SK-N-SH (cell line): ENCODE measurements at regions not wholly inside any gene's neighbourhood (a gene's known extent, or its start where the extent isn't known, plus 50 kb on each side); places are given as distances from the start of the nearest gene placed in this dataset.

Experiments
- CTCF ChIA-PET: fragments of 300-600, 350-600 bp; formaldehyde crosslinking; extraction: SDS; loops from one replicate; lab custom pipeline; 2021; lab: Yijun Ruan, JAX
- POLR2A ChIA-PET: fragments of 350-600 bp; sonication (Branson Sonifier 250); formaldehyde crosslinking; extraction: SDS; loops from one replicate; lab custom pipeline; 2020; ENCODE audit warnings: antibody characterized with exemption, inconsistent platforms; lab: Yijun Ruan, JAX
- DNase-seq: peaks from one replicate; pipeline ENCODE4 v3.0.0; 2012
- H2AFZ ChIP-seq: fragments of 200-600 bp; sonication (generic); 2 replicates; pipeline ENCODE4 v1.8.1; 2016; ENCODE audit warnings: antibody characterized with exemption, mild to moderate bottlenecking, low read depth
- H3F3A ChIP-seq: fragments of 200-600 bp; sonication (generic); replicated peaks from 2 replicates; pipeline ENCODE3; 2016; ENCODE audit warnings: antibody characterized with exemption, mild to moderate bottlenecking; ENCODE audit not compliant: insufficient read depth
- H3K27ac ChIP-seq, 2 experiments: fragments of 200-500 bp in 1 of 2; fragments of 200-600 bp in 1 of 2; sonication (Bioruptor generic) in 1 of 2; sonication (generic), shearing (Covaris generic) in 1 of 2; 2 replicates each; pipeline versions ENCODE4 v1.5.1 to v1.6.1; 2014 to 2016; ENCODE audit warnings: low read depth in 2 of 2, inconsistent platforms in 1 of 2, low read length in 1 of 2, mild to moderate bottlenecking in 1 of 2, mixed read lengths in 1 of 2
- H3K27me3 ChIP-seq: fragments of 200-600 bp; sonication (generic), shearing (Covaris generic); 2 replicates; pipeline ENCODE4 v1.6.1; 2016; ENCODE audit warnings: mixed run types; ENCODE audit not compliant: insufficient read depth
- H3K36me3 ChIP-seq, 2 experiments: fragments of 200-500 bp in 1 of 2; fragments of 200-600 bp in 1 of 2; sonication (Bioruptor generic) in 1 of 2; sonication (generic) in 1 of 2; replicated peaks in 1 of 2; 2 replicates each; pipeline versions ENCODE3 to v1.5.1; 2014 to 2016; ENCODE audit warnings: low read length in 1 of 2, mild to moderate bottlenecking in 1 of 2; ENCODE audit not compliant: insufficient read depth in 2 of 2, control insufficient read depth in 1 of 2
- H3K4me1 ChIP-seq, 2 experiments: fragments of 200-500 bp in 1 of 2; fragments of 200-600 bp in 1 of 2; sonication (Bioruptor generic) in 1 of 2; sonication (generic), shearing (Covaris generic) in 1 of 2; 2 replicates each; pipeline versions ENCODE4 v1.5.1 to v1.6.1; 2014 to 2016; ENCODE audit warnings: low read depth in 1 of 2, low read length in 1 of 2, mixed run types in 1 of 2; ENCODE audit not compliant: insufficient read depth in 2 of 2, control insufficient read depth in 1 of 2
- H3K4me2 ChIP-seq: fragments of 200-600 bp; sonication (generic), shearing (Covaris generic); 2 replicates; pipeline ENCODE4 v1.6.1; 2017; ENCODE audit warnings: mixed run types
- H3K4me3 ChIP-seq, 2 experiments: fragments of 200-500 bp in 1 of 2; fragments of 200-600 bp in 1 of 2; sonication (Bioruptor generic) in 1 of 2; sonication (generic), shearing (Covaris generic) in 1 of 2; 2 replicates each; pipeline versions ENCODE4 v1.5.1 to v1.8.1; 2014 to 2016; ENCODE audit warnings: low read depth in 2 of 2, inconsistent platforms in 1 of 2, low read length in 1 of 2, mild to moderate bottlenecking in 1 of 2, mixed read lengths in 1 of 2, moderate library complexity in 1 of 2
- H3K79me2 ChIP-seq: fragments of 200-600 bp; sonication (generic); 2 replicates; pipeline ENCODE4 v1.8.1; 2017; ENCODE audit warnings: mild to moderate bottlenecking; ENCODE audit not compliant: insufficient read depth
- H3K9ac ChIP-seq: fragments of 200-600 bp; sonication (generic); 2 replicates; pipeline ENCODE4 v1.6.1; 2017; ENCODE audit warnings: mixed run types
- H3K9me2 ChIP-seq: fragments of 200-600 bp; sonication (generic); 2 replicates; pipeline ENCODE4 v1.6.1; 2017; ENCODE audit warnings: mixed run types
- H3K9me3 ChIP-seq: fragments of 200-600 bp; sonication (generic); 2 replicates; pipeline ENCODE4 v1.6.1; 2017; ENCODE audit warnings: mixed run types, mild to moderate bottlenecking, moderate library complexity
- H4K20me1 ChIP-seq: fragments of 200-600 bp; sonication (generic); 2 replicates; pipeline ENCODE4 v1.6.1; 2017; ENCODE audit warnings: mild to moderate bottlenecking, mixed run types; ENCODE audit not compliant: insufficient read depth
- CHD2 ChIP-seq: fragments of 150-350 bp; IDR thresholded peaks from 2 replicates; pipeline ENCODE4 v1.6.1; 2018; ENCODE audit warnings: low read length; ENCODE audit not compliant: partially characterized antibody
- FOSL2 ChIP-seq: IDR thresholded peaks from 2 replicates; pipeline ENCODE4 v1.4.0; 2012; ENCODE audit warnings: low read depth, mild to moderate bottlenecking, moderate library complexity, borderline replicate concordance
- FOXM1 ChIP-seq: IDR thresholded peaks from 2 replicates; pipeline ENCODE4 v1.4.0; 2012; ENCODE audit warnings: low read depth, mild to moderate bottlenecking
- GABPA ChIP-seq: IDR thresholded peaks from 2 replicates; pipeline ENCODE4 v1.4.0; 2012; ENCODE audit warnings: low read depth, mild to moderate bottlenecking
- GATA2 ChIP-seq: sonication (generic); formaldehyde crosslinking; IDR thresholded peaks from 2 replicates; pipeline ENCODE4 v1.5.0; 2020; ENCODE audit warnings: mild to moderate bottlenecking, missing genetic modification reagents
- IRF3 ChIP-seq: fragments of 150-350 bp; IDR thresholded peaks from 2 replicates; pipeline ENCODE4 v1.6.1; 2016; ENCODE audit warnings: mild to moderate bottlenecking, low read depth, low read length
- MAX ChIP-seq: IDR thresholded peaks from 2 replicates; pipeline ENCODE4 v1.4.0; 2012; ENCODE audit warnings: low read depth
- NFIC ChIP-seq: IDR thresholded peaks from 2 replicates; pipeline ENCODE4 v1.4.0; 2012; ENCODE audit warnings: borderline replicate concordance
- NRF1 ChIP-seq: IDR thresholded peaks from 2 replicates; pipeline ENCODE4 v1.6.1; 2012; ENCODE audit warnings: low read depth, mild to moderate bottlenecking, low read length
- POLR2AphosphoS5 ChIP-seq: IDR thresholded peaks from 2 replicates; pipeline ENCODE4 v1.6.1; 2012; ENCODE audit warnings: low read depth, low read length
- RAD21 ChIP-seq: IDR thresholded peaks from 2 replicates; pipeline ENCODE4 v1.6.1; 2012; ENCODE audit warnings: mild to moderate bottlenecking, low read length
- RCOR1 ChIP-seq: fragments of 150-350 bp; IDR thresholded peaks from 2 replicates; pipeline ENCODE4 v1.6.1; 2017; ENCODE audit warnings: antibody characterized with exemption, low read length
- REST ChIP-seq: IDR thresholded peaks from 2 replicates; pipeline ENCODE4 v1.6.1; 2012; ENCODE audit warnings: mild to moderate bottlenecking, low read depth, low read length, moderate library complexity
- RXRA ChIP-seq: IDR thresholded peaks from 2 replicates; pipeline ENCODE4 v1.4.0; 2012; ENCODE audit warnings: low read depth, mild to moderate bottlenecking, borderline replicate concordance
- TCF12 ChIP-seq: IDR thresholded peaks from 2 replicates; pipeline ENCODE4 v1.4.0; 2012
- YY1 ChIP-seq: IDR thresholded peaks from 2 replicates; pipeline ENCODE4 v1.4.0; 2012; ENCODE audit warnings: low read depth, mild to moderate bottlenecking
- ZBTB33 ChIP-seq: IDR thresholded peaks from 2 replicates; pipeline ENCODE4 v1.4.0; 2012; ENCODE audit warnings: low read depth, borderline replicate concordance
- WGBS: methylation state at CpG from one replicate; pipeline ENCODE4 v1.1.6; 2017; ENCODE audit warnings: low lambda C conversion rate; 5-methylcytosine and 5-hydroxymethylcytosine counted together

GRCh38 chr10:52871191-52871843 is 98.7 kb upstream of the MBL2 start:
- Histone ChIP-seq H3K4me2 (no peak overlapping the region), H3F3A (no peaks in the 10 kb centered on the region), H3K27me3 (no peaks in the 10 kb centered on the region; the same call in 1 of the 2 replicates), H3K4me3 (no peak overlapping the region; a peak in 1 of 4 replicates), H3K9me2 (no peaks in the 10 kb centered on the region), H3K9ac (no peak overlapping the region), H3K4me1 (no peaks in the 10 kb centered on the region; a peak in 1 of 4 replicates), H3K9me3 (no peaks in the 10 kb centered on the region), H2AFZ (no peak overlapping the region), H3K36me3 (no peaks in the 10 kb centered on the region), H3K27ac (no peak overlapping the region), H3K79me2 (no peaks in the 10 kb centered on the region), H4K20me1 (no peaks in the 10 kb centered on the region)
- TF ChIP-seq FOSL2 (no peak), TCF12 (no peak), GABPA (no peak), REST (no peak), RXRA (no peak), ZBTB33 (no peak), RAD21 (no peak), YY1 (no peak), IRF3 (no peak), NRF1 (no peak), NFIC (no peak), RCOR1 (no peak), GATA2 (no peak), FOXM1 (no peak), POLR2AphosphoS5 (no peak), MAX (no peak), CHD2 (no peak)
- POLR2A ChIA-PET: no interaction called here
- CTCF ChIA-PET: interaction anchor here (1.9 to 3.4 kb wide), 2 partner anchors 13 to 53 kb away, joined by 8 to 12 read pairs; no protein-coding TSS in a partner anchor
- DNase-seq: peak; percentile 37
- WGBS: 50% methylated on average over 24 of the region's 24 CpGs
